OCI-LY7 (cell line): ENCODE measurements at regions not wholly inside any gene's neighbourhood (a gene's known extent, or its start where the extent isn't known, plus 50 kb on each side); places are given as distances from the start of the nearest gene placed in this dataset.

Source experiments
- BruUV-seq: library from RNA; stranded (reverse); fragments of 400-500 nt; replicated peaks from 2 replicates; lab custom pipeline; 2021; lab: Mats Ljungman, UMichigan
- CTCF ChIA-PET: fragments of 300-600 bp; sonication (Branson Sonifier 250); formaldehyde crosslinking; loops from one replicate; lab custom pipeline; 2022; ENCODE audit warnings: antibody characterized with exemption; ENCODE audit not compliant: unreplicated experiment; lab: Charles Lee
- POLR2A ChIA-PET: fragments of 300-600 bp; sonication (Branson Sonifier 250); formaldehyde crosslinking; loops from one replicate; lab custom pipeline; 2022; ENCODE audit warnings: antibody characterized with exemption; lab: Charles Lee
- DNase-seq: peaks from one replicate; pipeline ENCODE4 v3.0.0-alpha.2; 2015; ENCODE audit warnings: low spot score
- H2AFZ ChIP-seq: fragments of 200-600 bp; sonication (generic), shearing (Covaris generic); 2 replicates; pipeline ENCODE4 v1.6.1; 2014; ENCODE audit warnings: mild to moderate bottlenecking, antibody characterized with exemption, low read length, moderate library complexity
- H3K27ac ChIP-seq: fragments of 200-600 bp; sonication (generic); 2 replicates; pipeline ENCODE4 v1.5.1; 2014; ENCODE audit warnings: mixed run types, low read depth, mild to moderate bottlenecking, moderate library complexity, low read length, inconsistent platforms; ENCODE audit not compliant: poor library complexity, severe bottlenecking
- H3K36me3 ChIP-seq: fragments of 200-600 bp; sonication (generic); 2 replicates; pipeline ENCODE4 v1.6.1; 2014; ENCODE audit warnings: mild to moderate bottlenecking, antibody characterized with exemption, low read length, moderate library complexity, mixed read lengths; ENCODE audit not compliant: insufficient read depth
- H3K4me1 ChIP-seq: fragments of 200-600 bp; sonication (generic); 2 replicates; pipeline ENCODE4 v1.5.1; 2014; ENCODE audit warnings: mild to moderate bottlenecking, low read length; ENCODE audit not compliant: insufficient read depth, poor library complexity, severe bottlenecking
- H3K4me2 ChIP-seq: fragments of 200-600 bp; sonication (generic); 2 replicates; pipeline ENCODE4 v1.6.1; 2014; ENCODE audit warnings: mild to moderate bottlenecking, low read length
- H3K4me3 ChIP-seq: fragments of 200-600 bp; sonication (generic); 2 replicates; pipeline ENCODE4 v1.5.1; 2014; ENCODE audit warnings: mild to moderate bottlenecking, low read depth, low read length; ENCODE audit not compliant: poor library complexity, severe bottlenecking
- H3K79me2 ChIP-seq: fragments of 200-600 bp; sonication (generic); 2 replicates; pipeline ENCODE4 v1.6.1; 2016; ENCODE audit warnings: low read depth, mild to moderate bottlenecking, low read length, moderate library complexity, mixed read lengths; ENCODE audit not compliant: insufficient read depth
- H3K9me2 ChIP-seq: fragments of 200-600 bp; sonication (generic); 2 replicates; pipeline ENCODE4 v1.6.1; 2016; ENCODE audit warnings: mild to moderate bottlenecking, low read length, mixed read lengths; ENCODE audit not compliant: insufficient read depth
- H3K9me3 ChIP-seq: fragments of 200-600 bp; sonication (generic); 2 replicates; pipeline ENCODE4 v1.6.1; 2014; ENCODE audit warnings: mild to moderate bottlenecking, mixed run types, low read length, mixed read lengths
- H4K20me1 ChIP-seq: fragments of 200-600 bp; sonication (generic); 2 replicates; pipeline ENCODE4 v1.6.1; 2014; ENCODE audit warnings: mild to moderate bottlenecking, antibody characterized with exemption, low read length, moderate library complexity, mixed read lengths; ENCODE audit not compliant: insufficient read depth
- EZH2phosphoT487 ChIP-seq: fragments of 200-600 bp; sonication (generic); IDR thresholded peaks from 2 replicates; pipeline ENCODE4 v1.6.1; 2018; ENCODE audit warnings: low read depth, borderline replicate concordance, mild to moderate bottlenecking, mixed run types, antibody characterized with exemption, low read length, moderate library complexity, mixed read lengths
- intact Hi-C: fragments of 100-400 bp; cut with micrococcal nuclease; formaldehyde crosslinking; loops from one replicate; pipeline ENCODE4 v1.10.0; 2022; ENCODE audit not compliant: unreplicated experiment
- TF ChIP-seq, protein P1 (sequence below): fragments of 200-600 bp; sonication (generic); conservative IDR thresholded peaks from 2 replicates; pipeline ENCODE4 v1.5.1; 2014; ENCODE audit warnings: mild to moderate bottlenecking, antibody characterized with exemption, low read length, moderate library complexity, mixed read lengths

DNA sequence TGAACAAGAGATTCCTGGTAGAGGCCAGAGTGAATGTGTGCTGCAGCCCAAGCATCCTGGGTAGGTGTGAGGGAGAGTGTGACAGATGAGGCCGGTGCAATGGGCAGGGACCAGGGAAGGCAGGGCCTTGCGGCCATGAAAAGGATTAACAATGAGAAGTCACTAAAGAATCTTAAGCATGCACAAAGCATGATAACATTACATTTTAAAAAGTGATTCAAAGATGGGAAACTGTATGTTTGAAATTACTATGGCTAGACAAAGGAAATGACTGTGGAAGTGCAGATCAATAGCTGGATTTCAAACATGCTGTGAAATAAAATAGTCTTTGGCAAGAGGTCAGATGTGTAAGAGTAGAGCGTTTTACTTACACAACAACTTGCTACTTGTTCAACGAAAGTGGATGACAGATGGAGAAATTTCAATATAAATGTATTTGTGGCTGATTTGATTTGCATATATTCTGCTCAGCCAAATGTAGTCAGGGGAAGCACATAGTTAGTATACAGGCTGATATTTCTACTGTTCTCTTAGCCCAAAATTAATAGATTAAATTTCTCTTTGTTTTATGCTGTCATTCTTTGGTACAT is 175.5 kb downstream of the CCDC59 start:
- POLR2A ChIA-PET = no interaction called here
- H3K4me2 ChIP-seq = no peak overlapping the region
- H3K36me3 ChIP-seq = no peaks in the 10 kb centered on the region
- intact Hi-C loops = no loop called here
- H3K79me2 ChIP-seq = no peaks in the 10 kb centered on the region
- no peak for DNase-seq
- H3K9me2 ChIP-seq = no peaks in the 10 kb centered on the region
- H4K20me1 ChIP-seq = no peaks in the 10 kb centered on the region
- no peak overlapping the region for H2AFZ ChIP-seq
- no peaks in the 10 kb centered on the region for H3K9me3 ChIP-seq
- no peak overlapping the region for H3K4me3 ChIP-seq
- TF ChIP-seq, protein P1, sequence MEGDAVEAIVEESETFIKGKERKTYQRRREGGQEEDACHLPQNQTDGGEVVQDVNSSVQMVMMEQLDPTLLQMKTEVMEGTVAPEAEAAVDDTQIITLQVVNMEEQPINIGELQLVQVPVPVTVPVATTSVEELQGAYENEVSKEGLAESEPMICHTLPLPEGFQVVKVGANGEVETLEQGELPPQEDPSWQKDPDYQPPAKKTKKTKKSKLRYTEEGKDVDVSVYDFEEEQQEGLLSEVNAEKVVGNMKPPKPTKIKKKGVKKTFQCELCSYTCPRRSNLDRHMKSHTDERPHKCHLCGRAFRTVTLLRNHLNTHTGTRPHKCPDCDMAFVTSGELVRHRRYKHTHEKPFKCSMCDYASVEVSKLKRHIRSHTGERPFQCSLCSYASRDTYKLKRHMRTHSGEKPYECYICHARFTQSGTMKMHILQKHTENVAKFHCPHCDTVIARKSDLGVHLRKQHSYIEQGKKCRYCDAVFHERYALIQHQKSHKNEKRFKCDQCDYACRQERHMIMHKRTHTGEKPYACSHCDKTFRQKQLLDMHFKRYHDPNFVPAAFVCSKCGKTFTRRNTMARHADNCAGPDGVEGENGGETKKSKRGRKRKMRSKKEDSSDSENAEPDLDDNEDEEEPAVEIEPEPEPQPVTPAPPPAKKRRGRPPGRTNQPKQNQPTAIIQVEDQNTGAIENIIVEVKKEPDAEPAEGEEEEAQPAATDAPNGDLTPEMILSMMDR = no peak
- TF ChIP-seq EZH2phosphoT487 = no peak
- no TSS peak for BruUV-seq
- CTCF ChIA-PET = no interaction called here
- no peak overlapping the region for H3K27ac ChIP-seq
- no peaks in the 10 kb centered on the region for H3K4me1 ChIP-seq

DNA sequence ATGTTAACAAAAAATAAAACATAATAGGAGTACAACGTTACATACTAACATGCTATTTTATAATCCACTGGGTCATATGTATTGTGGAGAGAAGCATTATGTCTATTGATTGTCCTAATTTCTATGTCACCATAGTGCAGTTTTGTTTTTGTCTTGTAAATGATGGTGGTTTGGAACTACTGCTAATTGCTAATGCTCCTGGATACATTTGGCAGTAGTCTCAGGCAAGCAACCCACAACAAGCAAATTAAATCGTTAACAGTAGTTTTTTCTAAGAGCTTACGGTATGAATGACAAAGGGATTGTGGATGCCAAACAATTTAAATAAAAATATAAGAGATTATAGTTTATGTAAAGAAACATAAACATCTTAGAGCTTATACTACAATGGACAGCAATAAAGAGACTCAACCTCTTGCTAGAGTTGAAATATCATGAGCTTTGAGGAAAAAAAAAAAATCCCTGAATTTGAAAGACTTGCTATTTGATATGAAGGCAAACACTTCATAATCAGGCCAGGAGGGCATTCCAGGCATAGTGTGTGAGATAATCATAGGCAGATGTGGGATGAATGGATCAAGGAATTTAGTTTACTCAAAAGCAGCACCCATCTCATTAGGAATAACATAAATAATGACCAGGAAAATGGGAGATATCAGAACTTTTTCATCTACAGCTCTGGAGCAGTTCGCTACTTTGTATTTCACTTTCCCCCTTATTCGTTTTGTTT is 181.3 kb downstream of the CCDC59 start:
- no peak overlapping the region for H3K4me3 ChIP-seq
- H3K79me2 ChIP-seq = no peaks in the 10 kb centered on the region
- no peaks in the 10 kb centered on the region for H3K4me1 ChIP-seq
- no peak for TF ChIP-seq EZH2phosphoT487
- TF ChIP-seq, protein P1 = no peak
- ChIA-PET CTCF (no interaction called here), POLR2A (interaction anchor here (0.6 to 1.0 kb wide), 2 partner anchors 9 to 23 kb away, joined by 3 read pairs; no protein-coding TSS in a partner anchor)
- BruUV-seq = no TSS peak
- no peaks in the 10 kb centered on the region for H3K36me3 ChIP-seq
- H4K20me1 ChIP-seq = no peaks in the 10 kb centered on the region
- intact Hi-C loops = no loop called here
- H3K27ac ChIP-seq = no peak overlapping the region
- no peak overlapping the region for H2AFZ ChIP-seq
- H3K9me2 ChIP-seq = no peaks in the 10 kb centered on the region
- DNase-seq = no peak
- no peak overlapping the region for H3K4me2 ChIP-seq
- H3K9me3 ChIP-seq = no peaks in the 10 kb centered on the region

DNA sequence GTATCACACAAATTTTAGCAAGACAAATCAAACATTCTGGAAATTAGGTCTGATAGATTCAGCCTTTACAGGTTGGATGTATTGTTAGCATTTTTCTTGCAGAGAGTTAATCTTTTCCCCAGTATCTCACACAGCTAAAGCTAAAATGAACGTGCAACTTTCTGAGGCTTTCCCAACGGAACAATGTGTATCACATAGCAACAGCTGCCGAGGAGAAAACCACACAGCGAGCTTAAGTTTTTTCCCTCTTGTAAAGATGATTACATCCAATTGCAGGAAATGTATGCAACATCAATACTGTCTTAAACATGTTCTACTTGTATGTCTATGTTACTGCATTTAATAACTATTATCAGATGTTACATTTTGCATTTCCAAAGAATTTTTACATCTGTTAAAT is 182.2 kb downstream of the CCDC59 start:
- BruUV-seq = no TSS peak
- intact Hi-C loops = no loop called here
- no peaks in the 10 kb centered on the region for H3K9me2 ChIP-seq
- H3K4me2 ChIP-seq = no peak overlapping the region
- no peak overlapping the region for H3K27ac ChIP-seq
- POLR2A ChIA-PET = no interaction called here
- H3K4me3 ChIP-seq = no peak overlapping the region
- no peaks in the 10 kb centered on the region for H3K4me1 ChIP-seq
- no peaks in the 10 kb centered on the region for H3K36me3 ChIP-seq
- no peak for DNase-seq
- no peaks in the 10 kb centered on the region for H3K9me3 ChIP-seq
- no peak for TF ChIP-seq EZH2phosphoT487
- TF ChIP-seq, protein P1 = no peak
- no peak overlapping the region for H2AFZ ChIP-seq
- CTCF ChIA-PET = no interaction called here
- H4K20me1 ChIP-seq = no peaks in the 10 kb centered on the region
- H3K79me2 ChIP-seq = no peaks in the 10 kb centered on the region
